RWPE2 (cell line): ENCODE measurements at regions not wholly inside any gene's neighbourhood (a gene's known extent, or its start where the extent isn't known, plus 50 kb on each side); places are given as distances from the start of the nearest gene placed in this dataset.

Experiments used
- ATAC-seq: fragments of 200-7000 bp; cut with Tn5 transposase; 3 replicates; pipeline ENCODE4 v1.9.1; 2021; ENCODE audit warnings: low read depth
- DNase-seq: peaks from one replicate; pipeline ENCODE4 v3.0.0-alpha.2; 2020; ENCODE audit warnings: low spot score
- H3K27ac ChIP-seq: fragments of 450-650 bp; 2 replicates; pipeline ENCODE4 v1.5.1; 2017; ENCODE audit warnings: mild to moderate bottlenecking; ENCODE audit not compliant: poor library complexity, severe bottlenecking
- H3K27me3 ChIP-seq: fragments of 250-450 bp; sonication (Bioruptor Pico); 2 replicates; pipeline ENCODE4 v1.5.1; 2021; ENCODE audit warnings: mild to moderate bottlenecking, moderate library complexity; ENCODE audit not compliant: insufficient read depth, poor library complexity, severe bottlenecking
- H3K36me3 ChIP-seq: fragments of 250-450 bp; sonication (Bioruptor Pico); 2 replicates; pipeline ENCODE4 v1.5.1; 2020; ENCODE audit warnings: low read depth, mild to moderate bottlenecking, moderate library complexity
- H3K4me1 ChIP-seq: fragments of 250-450 bp; sonication (Bioruptor Pico); 2 replicates; pipeline ENCODE4 v1.5.1; 2021; ENCODE audit warnings: mild to moderate bottlenecking, moderate library complexity; ENCODE audit not compliant: insufficient read depth, poor library complexity, severe bottlenecking
- H3K4me3 ChIP-seq: fragments of 250-450 bp; sonication (Bioruptor Pico); 2 replicates; pipeline ENCODE4 v1.5.1; 2021; ENCODE audit warnings: mild to moderate bottlenecking, moderate library complexity; ENCODE audit not compliant: severe bottlenecking
- H3K9me3 ChIP-seq: fragments of 250-450 bp; sonication (Bioruptor Pico); 2 replicates; pipeline ENCODE4 v1.5.1; 2021; ENCODE audit warnings: mild to moderate bottlenecking, moderate library complexity; ENCODE audit not compliant: severe bottlenecking
- TF ChIP-seq, protein P1 (sequence below): fragments of 450-650 bp; IDR thresholded peaks from one replicate; pipeline ENCODE4 v1.5.1; 2017; ENCODE audit warnings: mild to moderate bottlenecking, moderate library complexity; ENCODE audit not compliant: poor library complexity, severe bottlenecking

DNA sequence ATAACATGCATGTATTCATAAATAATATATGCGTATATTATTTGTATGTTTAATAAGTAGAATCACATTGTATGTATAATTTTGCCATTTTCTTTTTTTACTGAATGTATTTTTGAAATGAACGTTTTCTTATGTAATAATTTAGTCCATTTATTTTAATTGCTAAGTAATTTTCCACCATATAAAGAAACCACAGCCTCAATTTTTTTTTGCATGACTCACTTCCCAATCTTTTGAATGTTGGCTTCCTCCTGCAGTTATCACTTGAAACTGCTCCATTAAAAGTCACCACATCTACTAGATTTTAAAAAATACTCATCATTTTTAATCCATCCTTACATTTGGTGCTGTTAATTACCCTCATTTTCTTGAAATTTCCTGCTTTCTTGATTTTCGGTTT is 363.3 kb upstream of the MEF2C start:
- Histone ChIP-seq H3K4me3 (no peak overlapping the region), H3K9me3 (no peaks in the 10 kb centered on the region), H3K27me3 (peaks cover 7% of the 10 kb centered on the region), H3K27ac (no peak overlapping the region), H3K4me1 (no peaks in the 10 kb centered on the region), H3K36me3 (no peaks in the 10 kb centered on the region)
- TF ChIP-seq, protein P1, sequence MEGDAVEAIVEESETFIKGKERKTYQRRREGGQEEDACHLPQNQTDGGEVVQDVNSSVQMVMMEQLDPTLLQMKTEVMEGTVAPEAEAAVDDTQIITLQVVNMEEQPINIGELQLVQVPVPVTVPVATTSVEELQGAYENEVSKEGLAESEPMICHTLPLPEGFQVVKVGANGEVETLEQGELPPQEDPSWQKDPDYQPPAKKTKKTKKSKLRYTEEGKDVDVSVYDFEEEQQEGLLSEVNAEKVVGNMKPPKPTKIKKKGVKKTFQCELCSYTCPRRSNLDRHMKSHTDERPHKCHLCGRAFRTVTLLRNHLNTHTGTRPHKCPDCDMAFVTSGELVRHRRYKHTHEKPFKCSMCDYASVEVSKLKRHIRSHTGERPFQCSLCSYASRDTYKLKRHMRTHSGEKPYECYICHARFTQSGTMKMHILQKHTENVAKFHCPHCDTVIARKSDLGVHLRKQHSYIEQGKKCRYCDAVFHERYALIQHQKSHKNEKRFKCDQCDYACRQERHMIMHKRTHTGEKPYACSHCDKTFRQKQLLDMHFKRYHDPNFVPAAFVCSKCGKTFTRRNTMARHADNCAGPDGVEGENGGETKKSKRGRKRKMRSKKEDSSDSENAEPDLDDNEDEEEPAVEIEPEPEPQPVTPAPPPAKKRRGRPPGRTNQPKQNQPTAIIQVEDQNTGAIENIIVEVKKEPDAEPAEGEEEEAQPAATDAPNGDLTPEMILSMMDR = no peak
- DNase-seq (no peak), ATAC-seq (no peak)

DNA sequence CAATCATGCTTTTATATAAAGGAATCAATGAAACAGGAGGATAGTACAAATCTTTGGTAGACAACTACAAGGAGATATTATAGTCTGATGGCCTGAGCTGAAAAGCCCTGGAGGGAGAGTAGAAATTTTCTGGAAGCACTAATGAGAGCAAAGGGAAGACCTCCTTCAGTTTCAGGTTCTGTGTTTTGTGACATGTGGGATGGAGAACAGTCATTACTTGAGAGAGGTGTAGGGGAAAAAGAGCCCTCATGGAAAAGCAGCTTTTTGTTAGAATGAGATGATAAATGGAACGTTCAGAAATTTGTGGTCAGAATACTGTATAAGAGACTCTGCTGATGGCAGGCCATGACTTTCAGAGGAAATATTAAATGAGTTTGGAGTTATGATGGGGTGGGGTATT is 360.6 kb upstream of the MEF2C start:
- no peak overlapping the region for H3K4me3 ChIP-seq
- DNase-seq (no peak), ATAC-seq (no peak)
- H3K9me3 ChIP-seq = no peaks in the 10 kb centered on the region
- H3K36me3 ChIP-seq = no peaks in the 10 kb centered on the region
- TF ChIP-seq, protein P1 = no peak
- peaks cover 7% of the 10 kb centered on the region for H3K27me3 ChIP-seq
- H3K4me1 ChIP-seq = no peaks in the 10 kb centered on the region
- H3K27ac ChIP-seq = no peak overlapping the region

DNA sequence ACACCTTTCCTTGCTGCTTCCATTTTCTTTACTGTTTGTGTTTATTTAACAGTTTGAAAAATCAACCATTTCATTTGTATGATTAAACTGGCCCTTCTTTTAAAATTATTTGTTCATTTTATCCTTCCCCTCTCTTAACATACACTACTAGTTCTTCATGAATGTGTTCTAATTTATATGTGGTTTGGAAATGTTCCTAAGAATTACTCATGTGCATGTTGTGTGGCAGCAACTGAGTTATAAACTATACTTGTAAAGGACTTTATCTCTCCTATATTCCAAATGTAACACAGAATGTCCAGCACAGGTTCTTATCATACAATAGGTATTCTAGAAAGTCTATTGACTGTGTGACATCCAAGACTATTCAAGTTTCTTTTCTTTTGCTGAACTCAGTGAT is 358.2 kb upstream of the MEF2C start:
- Histone ChIP-seq H3K36me3 (no peaks in the 10 kb centered on the region), H3K4me1 (no peaks in the 10 kb centered on the region), H3K27me3 (peaks cover 12% of the 10 kb centered on the region), H3K4me3 (no peak overlapping the region), H3K9me3 (no peaks in the 10 kb centered on the region), H3K27ac (no peak overlapping the region)
- TF ChIP-seq, protein P1 = no peak
- ATAC-seq (no peak), DNase-seq (no peak)

DNA sequence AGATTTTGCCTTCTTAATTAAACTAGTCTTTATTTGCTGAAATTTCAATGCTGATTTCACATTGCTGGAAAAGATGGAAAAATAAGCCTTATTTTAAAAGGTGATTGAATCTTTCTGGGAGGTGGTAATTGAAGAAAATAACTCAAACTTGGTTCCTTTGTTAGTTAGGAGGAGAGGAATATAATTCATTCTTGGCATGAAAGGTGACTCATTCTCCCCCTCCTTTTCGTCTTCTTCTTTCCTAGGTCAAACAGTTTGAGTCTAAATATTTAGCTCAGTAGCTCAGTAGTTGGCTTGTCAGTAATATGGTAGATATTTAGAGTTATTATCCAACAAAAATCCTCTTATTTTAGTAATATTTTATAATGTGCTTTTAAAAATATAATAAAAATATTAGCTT is 353.9 kb upstream of the MEF2C start:
- Histone ChIP-seq H3K4me3 (no peak overlapping the region), H3K9me3 (no peaks in the 10 kb centered on the region), H3K27me3 (peaks cover 5% of the 10 kb centered on the region), H3K4me1 (no peaks in the 10 kb centered on the region), H3K27ac (no peak overlapping the region), H3K36me3 (no peaks in the 10 kb centered on the region)
- DNase-seq (no peak), ATAC-seq (no peak)
- TF ChIP-seq, protein P1 = no peak

DNA sequence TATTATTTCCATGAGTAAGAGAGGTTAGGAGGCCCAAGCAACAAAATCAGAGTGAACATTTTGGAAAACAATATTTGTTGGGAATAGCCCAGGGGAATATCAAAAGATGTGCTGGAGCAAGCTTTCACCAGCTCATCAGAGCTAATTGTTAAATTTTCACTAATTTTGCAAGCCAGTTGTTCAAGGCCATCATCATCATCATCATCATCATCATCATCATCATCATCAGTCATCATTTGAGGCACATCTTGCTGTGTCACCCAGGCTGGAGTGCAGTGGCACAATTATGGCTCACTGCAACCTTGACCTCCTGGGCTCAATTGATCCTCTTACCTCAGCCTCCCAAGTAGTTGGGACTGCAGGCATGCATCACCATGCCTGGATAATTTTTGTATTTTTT is 350.5 kb upstream of the MEF2C start:
- no peak overlapping the region for H3K27ac ChIP-seq
- no peaks in the 10 kb centered on the region for H3K9me3 ChIP-seq
- no peaks in the 10 kb centered on the region for H3K36me3 ChIP-seq
- ATAC-seq (no peak), DNase-seq (no peak)
- no peak overlapping the region for H3K4me3 ChIP-seq
- no peaks in the 10 kb centered on the region for H3K4me1 ChIP-seq
- peaks cover 5% of the 10 kb centered on the region for H3K27me3 ChIP-seq
- TF ChIP-seq, protein P1 = no peak
